Stimulated activated CD8-positive, alpha-beta memory T cell treated with anti-CD3 and anti-CD28 coated beads, Interleukin-15, amount 100 ng/mL, for 24 hours (primary cell): ENCODE measurements at regions not wholly inside any gene's neighbourhood (a gene's known extent, or its start where the extent isn't known, plus 50 kb on each side); places are given as distances from the start of the nearest gene placed in this dataset.

ENCODE experiments used
- DNase-seq: peaks from one replicate; pipeline ENCODE4 v3.0.0-alpha.2; 2020; ENCODE audit warnings: low read depth

DNA sequence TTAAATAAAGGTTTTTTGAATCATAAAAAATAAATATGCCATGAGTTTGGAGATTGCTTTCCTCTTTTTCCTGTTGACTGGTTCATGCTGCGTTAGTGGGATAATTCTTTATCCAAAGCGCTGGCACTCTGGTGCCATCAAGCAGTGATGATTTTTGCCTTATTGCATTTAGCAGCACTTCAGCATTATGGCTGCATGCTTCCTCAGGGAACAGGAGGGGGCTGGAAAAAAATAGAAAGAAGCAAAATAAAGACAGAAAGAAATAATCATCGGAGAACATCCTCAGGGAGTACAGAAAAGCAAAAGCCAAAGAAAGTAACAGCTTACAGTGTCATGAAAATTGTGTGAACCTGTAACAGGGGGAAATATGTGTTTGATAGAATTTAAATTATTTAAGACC lies 1408.2 kb upstream of the PIK3C3 start:
- DNase-seq, result no peak

DNA sequence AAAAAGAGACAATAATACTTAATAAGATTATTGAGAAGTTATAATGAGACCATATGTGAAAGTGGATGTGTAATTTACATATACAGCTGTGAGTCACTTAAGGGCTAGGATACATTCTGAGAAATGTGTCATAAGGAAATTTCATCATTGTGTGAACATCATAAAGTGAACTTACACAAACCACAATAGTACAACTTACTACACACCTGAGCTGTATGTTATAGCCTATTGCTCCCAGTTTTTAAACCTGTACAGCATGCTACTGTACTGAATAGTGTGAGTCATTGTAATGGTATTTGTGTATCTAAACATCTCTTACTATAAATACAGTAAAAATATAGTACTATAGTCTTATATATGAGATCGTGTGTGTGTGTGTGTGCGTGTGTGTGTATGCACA lies 1420.3 kb upstream of the PIK3C3 start:
- no peak for DNase-seq

DNA sequence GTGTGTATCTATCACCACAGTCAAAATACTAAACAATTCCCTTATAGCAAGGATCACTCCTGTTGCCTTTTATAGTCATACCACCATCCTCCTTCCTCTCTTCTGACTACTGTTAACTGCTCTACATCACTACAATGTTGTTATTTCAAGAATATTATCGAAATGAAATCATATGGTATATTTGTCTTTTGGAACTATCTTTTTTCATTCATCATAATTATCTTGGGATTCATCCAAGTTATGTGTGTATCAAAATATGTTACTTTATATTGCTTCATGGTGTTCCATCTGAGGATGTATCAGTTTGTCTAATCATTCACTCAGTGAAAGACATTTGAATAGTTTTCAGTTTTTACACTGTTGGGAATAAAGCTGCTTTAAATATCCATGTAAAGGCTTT lies 1423.0 kb upstream of the PIK3C3 start:
- DNase-seq, result no peak

DNA sequence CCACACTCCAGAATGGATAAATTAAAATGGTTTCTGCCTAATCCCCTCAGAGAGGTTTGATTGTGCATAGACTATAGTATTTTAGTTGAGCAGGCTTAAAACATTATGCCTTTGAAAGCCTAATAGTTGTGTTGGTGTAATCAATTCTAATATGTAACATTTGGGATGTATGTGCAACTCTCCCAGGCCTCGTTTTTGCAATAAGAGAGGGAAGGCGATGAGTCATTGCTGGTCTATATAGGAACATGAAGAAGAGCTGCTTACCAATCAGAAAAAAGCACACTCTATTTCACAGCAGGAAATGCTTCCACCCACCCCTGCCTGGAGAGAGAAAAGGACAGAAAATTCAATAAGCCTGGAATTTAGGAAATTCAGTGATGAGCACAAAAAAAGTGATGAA lies 1424.0 kb upstream of the PIK3C3 start:
- DNase-seq, result no peak

DNA sequence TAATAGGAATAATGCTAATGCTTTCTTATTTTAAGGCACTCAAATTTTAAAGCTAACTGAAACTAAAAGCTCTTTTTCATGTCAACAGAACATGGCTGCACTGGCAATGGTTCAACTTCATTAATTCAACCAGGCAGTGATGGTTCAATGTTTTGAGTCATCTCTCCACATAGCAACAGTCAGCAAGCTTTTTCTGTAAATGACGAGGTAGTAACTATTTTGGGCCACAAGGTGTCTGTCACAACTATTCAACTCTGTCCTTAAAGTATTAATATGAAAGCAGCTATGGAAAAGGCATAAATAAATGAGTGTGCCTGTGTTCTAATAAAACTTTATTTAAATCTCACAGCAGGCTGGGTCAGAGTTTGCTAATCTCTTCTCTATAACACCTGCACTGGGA lies 1425.6 kb upstream of the PIK3C3 start:
- no peak for DNase-seq

DNA sequence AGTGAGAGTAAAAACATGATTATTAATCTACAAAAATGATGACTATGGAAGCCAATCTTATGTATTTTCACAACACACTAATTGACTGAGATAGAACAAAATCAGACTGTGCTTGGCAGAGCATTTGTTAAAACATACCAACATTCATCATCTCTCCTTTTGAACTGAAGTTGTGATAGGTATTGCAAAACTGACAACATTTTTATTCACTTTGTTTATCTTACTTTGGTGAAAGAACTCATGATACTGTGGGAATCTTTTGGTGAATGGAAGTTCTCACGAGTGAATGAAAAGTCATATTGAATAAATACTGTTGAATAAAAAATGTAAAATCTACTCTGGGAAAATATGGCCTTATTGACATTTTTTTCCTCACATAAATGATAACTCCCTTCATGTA lies 1430.2 kb upstream of the PIK3C3 start:
- no peak for DNase-seq

DNA sequence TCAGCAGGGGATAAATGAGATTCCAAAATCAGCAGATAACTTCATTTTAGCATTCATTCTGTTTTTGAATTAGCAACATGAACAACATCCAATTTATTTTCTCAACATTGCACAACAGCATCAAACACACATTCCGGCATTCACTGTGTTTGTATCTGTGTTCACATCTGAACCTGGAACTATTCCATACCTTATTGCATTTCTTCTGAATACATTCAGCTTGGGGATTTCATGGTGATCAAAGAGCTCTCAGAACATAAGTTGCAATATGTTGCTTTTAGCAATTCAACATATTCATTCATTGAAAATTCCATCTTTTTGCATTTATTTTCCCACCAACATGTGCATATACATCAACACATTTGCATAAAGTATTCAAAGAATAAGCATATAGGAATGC lies 1431.7 kb upstream of the PIK3C3 start:
- no peak for DNase-seq

DNA sequence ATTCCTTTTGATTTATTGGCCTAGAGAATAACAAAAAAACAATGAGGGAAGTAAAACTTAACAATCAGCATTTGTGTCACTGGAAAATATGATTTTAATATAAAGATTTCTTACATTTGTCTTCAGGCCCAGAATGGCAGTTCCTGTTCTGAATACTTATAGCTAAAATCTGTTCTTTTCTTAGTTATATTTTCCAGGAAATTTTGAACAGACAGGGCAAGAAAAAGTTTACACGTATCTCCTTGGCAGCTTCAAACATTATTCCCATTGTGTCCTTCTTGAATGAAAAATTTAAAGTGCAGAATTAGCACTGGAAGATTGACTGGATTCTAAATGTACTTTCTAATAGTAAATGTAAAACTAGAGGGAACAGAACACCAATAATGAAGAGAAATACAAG lies 1454.0 kb upstream of the PIK3C3 start:
- DNase-seq, result no peak

DNA sequence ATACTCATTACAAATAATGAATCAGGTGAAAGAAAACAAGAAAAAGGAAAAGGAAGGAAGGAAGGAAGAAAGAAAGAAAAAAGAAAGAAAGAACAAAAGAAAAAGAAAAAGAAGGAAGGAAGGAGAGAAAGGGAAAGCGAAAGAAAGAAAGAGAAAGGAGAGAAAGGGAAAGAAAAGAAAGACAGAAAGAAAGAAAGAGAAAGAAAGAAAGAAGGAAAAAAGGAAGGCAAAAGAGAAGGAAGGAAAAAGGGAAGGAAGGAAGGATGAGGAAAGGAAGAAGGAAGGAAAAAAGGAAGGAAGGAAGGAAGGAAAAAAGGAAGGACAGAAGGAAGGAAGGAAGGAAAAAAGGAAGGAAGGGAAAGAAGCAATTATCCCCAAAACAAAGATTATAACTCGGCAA lies 1460.4 kb upstream of the PIK3C3 start:
- no peak for DNase-seq

DNA sequence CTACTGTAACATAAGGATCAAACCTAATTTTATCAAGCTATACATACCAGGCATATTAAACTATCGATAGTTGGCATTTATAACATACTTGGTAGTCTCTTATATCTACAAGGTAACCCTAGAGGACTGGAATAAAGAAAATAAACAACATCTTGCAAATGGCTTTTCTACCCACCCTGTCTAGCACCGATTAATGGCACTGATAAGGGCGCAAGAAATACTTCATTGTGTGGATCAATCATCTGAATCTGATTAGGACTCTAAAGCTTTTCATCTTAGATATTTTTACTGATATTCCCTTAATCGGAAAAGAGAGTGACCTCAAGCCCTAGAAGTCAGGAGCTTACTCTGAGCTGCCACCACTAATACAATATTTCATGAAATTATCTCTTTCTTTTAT lies 1461.7 kb upstream of the PIK3C3 start:
- DNase-seq, result no peak

DNA sequence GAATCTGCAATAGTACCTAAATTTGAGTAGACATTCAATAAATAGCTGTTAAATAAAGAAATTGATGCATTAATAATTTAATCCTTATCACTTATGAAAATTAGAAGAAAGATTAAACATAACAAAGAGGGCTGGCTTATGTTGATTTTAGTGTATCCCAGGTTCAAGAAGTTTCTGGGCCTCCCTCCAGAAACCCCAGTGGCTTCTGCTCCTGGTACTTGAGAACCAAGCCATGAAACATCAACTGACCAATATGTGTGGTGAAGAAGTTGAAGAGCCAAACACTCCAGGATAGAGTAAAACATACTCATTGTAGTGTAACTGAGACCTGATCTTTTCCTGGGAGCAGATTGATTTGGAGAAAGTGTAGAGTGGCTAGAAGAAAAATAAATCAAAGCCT lies 1465.7 kb upstream of the PIK3C3 start:
- DNase-seq, result no peak

DNA sequence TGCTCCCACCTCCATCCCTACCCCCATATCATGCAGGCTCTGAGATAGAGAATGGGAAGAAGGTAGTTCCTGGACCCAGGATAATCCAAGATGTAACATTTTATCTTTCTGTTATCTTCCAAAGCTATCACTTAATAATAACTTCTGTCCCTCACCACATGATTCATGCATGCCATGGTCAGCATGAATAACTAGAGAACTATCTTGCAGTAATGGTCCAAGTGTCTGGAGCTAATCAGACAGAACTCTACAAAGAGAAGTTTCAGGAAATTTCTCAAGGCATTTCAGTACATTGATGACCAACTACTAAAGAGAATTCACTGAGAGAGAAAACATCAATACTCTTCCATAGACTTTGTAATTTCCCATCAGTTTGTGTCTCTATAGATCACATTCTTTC lies 1469.7 kb upstream of the PIK3C3 start:
- DNase-seq, result no peak

DNA sequence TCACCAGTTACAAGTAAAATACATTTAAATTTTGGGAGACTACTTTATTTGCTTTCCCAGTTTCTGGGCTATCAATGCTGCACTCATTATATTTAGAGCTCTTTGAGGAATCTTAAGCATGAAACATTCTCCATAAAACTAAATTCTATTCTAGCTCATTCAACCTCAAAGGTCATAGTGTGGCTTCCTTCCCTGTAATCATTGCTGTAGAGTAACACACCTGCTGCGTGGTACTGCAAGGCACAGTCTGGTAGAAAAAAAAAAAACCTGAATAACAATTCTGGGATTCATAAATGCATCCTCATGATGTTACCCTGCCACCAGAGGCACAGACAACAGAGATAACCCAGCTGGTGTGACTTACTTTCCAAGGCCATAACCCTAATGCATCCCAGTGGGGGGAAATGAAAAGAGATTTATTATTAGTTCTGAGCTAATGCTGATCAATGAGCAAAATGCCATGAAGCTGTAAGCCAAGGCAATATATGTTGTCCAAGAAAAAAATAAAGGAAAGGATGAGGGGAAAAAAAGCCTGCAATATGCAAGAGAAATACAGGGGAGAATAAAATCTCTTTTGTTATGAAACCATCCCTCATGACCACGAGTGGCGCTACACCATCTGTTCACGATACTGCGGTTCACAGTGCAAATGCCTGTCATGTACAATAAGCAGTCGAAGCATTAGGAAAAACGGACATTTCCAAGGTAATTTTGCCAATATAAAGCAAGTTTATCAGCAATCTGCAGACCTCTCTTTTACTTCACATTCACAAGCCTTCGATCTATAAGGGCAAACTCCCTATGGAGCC lies 1481.6 kb upstream of the PIK3C3 start:
- DNase-seq, result no peak

DNA sequence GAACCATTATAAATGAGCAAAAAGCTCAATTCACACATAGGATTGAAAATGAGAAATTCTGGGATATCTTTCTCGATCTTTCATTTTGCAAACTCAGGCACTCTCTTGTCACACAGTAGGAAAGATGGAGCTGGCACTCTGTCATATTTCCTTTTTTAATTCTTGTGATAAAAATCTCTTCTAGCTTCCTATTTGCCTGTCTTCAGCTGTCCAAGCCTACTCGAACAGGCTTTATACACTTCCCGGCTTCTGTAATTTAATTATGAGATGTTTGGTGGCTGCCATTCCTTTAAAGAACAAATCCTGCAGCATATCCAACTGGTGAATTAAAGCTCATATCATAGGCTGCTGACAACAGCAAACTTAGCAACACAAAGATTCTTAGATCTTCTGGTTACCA lies 1484.3 kb upstream of the PIK3C3 start:
- no peak for DNase-seq

DNA sequence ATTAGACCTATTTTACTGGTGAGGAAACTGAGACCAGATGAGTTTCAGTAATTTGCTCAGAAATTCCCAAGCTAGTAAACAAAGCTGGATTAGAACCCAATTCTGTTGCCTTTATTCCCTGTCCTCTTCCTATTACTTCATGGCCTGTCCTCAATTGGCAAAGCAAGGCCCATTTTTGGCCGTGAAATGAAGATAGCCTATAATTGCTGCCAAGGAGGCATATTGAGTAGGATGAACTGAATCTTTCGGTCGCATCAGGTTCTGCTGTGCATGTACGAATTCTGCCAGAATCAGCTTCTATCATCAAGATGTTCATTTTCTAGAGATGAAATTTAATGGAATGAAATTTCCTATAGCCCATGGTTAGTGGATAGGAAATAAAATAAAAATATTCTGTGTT lies 1485.2 kb upstream of the PIK3C3 start:
- no peak for DNase-seq

DNA sequence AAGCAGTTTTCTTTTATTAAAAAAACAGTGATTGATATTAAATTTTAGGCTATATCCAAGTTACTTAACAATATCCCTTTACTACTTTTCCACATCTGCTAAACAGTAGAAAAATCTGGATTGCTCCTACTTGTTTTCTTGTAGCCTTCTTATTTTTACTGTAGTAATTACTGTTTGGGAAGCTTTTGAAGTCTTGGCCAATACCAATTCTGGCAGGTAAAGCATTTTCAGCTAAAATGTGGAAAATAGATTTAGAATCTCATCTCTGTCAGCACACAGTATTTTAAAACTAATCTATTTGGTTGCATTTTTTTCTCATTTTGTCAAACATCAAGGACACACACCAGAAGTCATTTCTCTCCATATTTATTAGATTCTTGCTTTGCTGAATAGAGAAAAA lies 1485.7 kb upstream of the PIK3C3 start:
- DNase-seq, result no peak

DNA sequence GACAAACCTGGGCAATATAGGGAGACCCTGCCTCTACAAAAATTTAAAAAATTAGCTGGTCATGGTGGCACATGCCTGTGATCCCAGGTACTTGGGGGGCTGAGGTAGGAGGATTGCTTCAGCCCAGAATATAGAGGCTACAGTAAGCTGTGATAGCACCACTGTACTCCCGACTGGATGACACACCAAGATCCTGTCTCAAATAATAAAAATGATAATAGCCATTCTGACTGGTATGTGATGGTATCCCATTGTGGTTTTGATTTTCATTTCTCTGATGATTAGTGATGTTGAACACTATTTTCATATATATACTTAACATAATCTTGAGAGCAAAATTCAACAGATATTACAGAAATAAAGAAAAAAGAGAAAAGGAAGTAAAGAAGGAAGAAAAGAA lies 1491.0 kb upstream of the PIK3C3 start:
- no peak for DNase-seq

DNA sequence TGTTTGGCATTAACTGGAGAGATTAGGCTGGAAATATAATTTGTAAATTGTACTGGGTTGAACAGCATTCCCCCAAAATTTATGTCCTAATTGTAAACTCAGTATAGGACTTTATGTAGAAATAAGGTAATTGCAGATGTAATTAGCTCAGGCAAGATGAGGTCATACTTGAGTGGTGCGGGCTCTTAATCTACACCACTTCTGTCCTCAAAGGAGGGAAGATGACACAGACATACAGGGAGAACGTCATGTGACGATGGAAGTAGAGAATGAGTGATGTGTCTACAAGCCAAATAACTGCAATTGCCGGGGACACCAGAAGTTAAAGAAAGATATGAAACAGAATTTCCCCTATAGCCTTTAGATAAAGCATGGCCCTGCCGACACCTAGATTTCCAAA lies 1501.1 kb upstream of the PIK3C3 start:
- no peak for DNase-seq

DNA sequence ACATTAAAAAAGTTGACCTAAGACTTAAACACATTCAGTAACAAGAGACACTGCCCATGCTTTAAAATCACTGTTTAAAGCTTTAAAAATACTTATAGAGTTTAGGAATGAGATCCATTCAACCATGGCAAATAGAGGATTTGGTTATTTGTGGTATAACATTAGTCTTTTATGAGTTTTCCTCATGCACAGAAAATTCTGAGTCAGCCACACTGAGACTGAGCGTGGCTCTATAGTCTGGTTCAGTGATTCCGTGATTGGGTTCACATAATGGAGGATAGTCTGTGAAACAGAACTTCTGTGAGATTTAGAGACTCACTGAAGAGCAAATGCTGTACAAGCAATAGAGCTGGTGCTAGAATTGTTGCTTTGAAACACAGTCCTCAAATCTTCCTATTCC lies 1502.4 kb upstream of the PIK3C3 start:
- no peak for DNase-seq

DNA sequence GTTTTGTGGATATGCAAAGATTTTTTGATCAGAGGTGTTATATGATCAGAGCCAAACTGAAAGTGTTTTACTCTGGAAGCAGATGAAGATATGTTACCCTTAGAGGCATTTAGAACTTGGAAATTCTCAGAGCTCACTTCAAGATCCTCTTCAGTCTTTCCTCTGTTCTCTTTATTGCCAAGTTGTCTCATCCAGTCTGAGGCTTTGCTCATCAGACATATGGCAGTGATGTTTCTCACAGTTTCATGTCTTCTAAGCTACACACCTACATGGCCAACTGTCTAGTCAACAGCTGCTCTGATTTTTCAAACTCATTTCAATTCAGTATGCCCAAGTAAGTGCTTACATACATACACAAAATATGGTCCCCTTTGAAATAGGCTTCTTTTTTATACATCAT lies 1504.3 kb upstream of the PIK3C3 start:
- no peak for DNase-seq

DNA sequence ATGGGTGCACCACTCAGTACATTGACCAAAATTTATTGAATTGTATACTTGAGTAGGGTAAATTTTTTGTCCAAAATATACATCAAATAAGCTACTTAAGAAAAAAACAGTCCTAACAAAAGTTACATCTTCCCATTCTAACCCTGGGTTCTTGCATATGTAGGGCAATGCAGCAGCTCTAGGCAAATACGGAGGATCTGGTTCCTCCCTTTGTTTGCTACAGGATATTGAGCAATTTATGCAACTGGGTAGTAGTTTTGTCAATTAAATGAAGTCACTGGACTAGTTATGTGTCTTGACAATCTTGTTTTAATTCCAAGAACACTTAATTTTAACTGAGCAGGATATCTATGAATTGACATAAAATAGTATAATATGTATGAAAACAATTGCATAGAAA lies 1507.2 kb upstream of the PIK3C3 start:
- DNase-seq, result no peak

DNA sequence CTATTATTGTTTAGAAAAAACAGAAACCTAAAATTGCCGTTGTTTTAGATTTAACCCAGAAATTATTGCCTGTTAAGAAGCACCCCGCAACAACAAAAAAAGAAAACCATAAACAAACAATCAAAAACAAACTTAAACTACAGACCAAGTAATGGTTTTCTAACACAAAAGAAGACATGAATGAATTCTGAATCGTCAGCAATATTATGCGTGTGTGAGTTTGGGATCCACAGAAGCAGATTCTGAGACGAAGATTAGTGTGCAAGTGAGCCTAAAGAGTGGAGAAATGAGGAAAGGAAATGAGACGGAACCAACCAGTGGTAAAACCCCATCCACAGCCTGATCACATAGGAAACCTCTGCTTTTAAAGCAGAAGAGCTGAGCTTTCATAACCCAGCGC lies 1514.9 kb upstream of the PIK3C3 start:
- no peak for DNase-seq

DNA sequence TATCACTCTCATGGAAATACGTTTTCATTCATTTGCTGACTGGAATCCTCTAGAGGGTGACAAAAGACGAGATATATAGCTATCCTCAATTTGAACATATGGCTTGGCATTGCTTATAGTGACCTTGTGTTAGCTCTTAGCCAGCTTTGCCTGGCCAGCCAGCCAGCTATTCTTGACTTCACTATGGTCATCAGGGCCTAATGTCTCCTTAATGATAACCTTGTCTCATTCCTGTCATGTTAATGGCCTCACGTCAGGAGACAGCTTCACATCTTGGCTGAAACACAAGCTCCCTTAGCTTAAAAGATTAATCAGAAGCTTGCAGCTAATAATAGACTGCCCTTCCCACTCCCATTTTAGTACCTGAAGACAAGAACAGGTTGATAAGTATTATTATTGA lies 1517.5 kb upstream of the PIK3C3 start:
- DNase-seq, result no peak
